ENCODE measurements at regions not wholly inside any gene's neighbourhood (a gene's known extent, or its start where the extent isn't known, plus 50 kb on each side); places are given as distances from the start of the nearest gene placed in this dataset.

DNA sequence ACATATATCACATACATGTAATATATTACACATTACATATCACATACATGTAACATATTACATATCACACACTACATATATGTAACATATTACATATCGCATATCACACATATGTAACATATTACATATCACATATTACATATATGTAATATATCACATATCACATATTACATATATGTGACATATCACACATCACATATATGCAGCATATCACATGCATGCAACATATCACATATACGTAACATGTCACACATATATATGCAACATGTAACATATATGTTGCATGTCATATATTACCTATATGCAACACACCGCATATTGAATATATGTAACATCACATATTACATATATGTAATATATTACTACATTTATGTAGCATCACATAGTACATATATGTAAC, 211.2 kb downstream of the ARL6IP6 start:
- no peak for DNase-seq
- Histone ChIP-seq H3K36me3 (no peaks in the 10 kb centered on the region), H3K4me3 (no peak overlapping the region), H3K4me1 (no peaks in the 10 kb centered on the region), H3K27me3 (replicated peaks in 1 of 7) (peaks cover 0 to 2% (median 0%) of the 10 kb centered on the region in 7 donors), H3K27ac (no peak overlapping the region), H3K9me3 (no peaks in the 10 kb centered on the region)
- TF ChIP-seq POLR2A (IDR thresholded peaks at IDR 0.05) (no peak), POLR2AphosphoS5 (IDR thresholded peaks at IDR 0.05) (no peak)
- TF ChIP-seq, protein P1, sequence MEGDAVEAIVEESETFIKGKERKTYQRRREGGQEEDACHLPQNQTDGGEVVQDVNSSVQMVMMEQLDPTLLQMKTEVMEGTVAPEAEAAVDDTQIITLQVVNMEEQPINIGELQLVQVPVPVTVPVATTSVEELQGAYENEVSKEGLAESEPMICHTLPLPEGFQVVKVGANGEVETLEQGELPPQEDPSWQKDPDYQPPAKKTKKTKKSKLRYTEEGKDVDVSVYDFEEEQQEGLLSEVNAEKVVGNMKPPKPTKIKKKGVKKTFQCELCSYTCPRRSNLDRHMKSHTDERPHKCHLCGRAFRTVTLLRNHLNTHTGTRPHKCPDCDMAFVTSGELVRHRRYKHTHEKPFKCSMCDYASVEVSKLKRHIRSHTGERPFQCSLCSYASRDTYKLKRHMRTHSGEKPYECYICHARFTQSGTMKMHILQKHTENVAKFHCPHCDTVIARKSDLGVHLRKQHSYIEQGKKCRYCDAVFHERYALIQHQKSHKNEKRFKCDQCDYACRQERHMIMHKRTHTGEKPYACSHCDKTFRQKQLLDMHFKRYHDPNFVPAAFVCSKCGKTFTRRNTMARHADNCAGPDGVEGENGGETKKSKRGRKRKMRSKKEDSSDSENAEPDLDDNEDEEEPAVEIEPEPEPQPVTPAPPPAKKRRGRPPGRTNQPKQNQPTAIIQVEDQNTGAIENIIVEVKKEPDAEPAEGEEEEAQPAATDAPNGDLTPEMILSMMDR (IDR thresholded peaks at IDR 0.05 in 8 of 11, conservative IDR thresholded peaks at IDR 0.05 in 3 of 11): no peak
- WGBS, 5 donors: 77 to 97% (median 95%) methylated on average over 3 of the region's 3 CpGs
- intact Hi-C loops (cut with DNase I; ENCODE audit: low total_unique reads): no loop called here

DNA sequence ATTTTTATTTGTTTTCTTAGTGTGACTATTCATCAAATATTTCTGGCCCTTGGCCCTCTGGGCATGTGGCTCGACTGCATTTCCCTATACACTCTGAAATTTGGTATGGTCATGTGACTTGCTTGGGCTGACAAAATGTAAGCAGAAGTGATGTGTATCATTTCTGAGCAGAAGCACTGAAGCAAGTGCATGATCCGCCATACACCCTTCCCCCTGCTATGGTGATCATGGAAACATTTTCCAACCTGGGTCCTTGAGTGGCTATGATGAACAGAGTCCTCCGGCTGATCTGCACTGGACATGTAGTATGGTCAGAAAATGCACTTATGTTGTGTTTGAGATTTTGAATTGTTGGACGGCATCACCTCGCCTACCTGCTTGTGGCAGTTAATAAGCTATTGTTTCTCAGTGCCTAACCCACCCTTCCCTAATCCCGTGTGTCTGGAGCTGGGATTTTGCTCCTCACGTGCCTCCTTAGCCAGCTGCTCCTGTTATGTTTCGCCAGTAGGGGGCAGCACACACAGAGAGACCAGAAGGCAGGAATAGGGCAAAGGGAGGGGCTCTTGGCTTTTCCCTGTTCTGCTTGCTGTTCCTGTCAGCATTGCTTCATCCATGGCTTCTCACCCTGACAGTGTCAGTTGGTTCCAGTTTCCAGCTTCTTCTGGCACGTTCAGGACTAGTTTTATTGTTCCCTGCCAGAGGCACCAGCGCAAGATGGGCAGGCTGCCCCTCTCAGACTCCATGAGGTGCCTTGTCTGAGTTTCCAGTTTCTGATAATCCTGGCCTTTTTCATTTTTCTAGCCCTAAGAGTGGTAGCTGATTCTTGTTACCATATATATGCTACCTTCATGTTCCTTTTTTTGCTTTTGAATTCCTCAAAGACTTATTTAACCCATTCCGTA, 207.4 kb downstream of the ARL6IP6 start:
- Histone ChIP-seq H3K27ac (no peak overlapping the region), H3K9me3 (no peaks in the 10 kb centered on the region), H3K27me3 (replicated peaks in 1 of 7) (peaks cover 0 to 3% (median 0%) of the 10 kb centered on the region in 7 donors), H3K4me1 (no peaks in the 10 kb centered on the region), H3K36me3 (no peaks in the 10 kb centered on the region), H3K4me3 (no peak overlapping the region)
- DNase-seq: peak; percentile 73
- TF ChIP-seq POLR2AphosphoS5 (IDR thresholded peaks at IDR 0.05): no peak
- TF ChIP-seq, protein P1 (IDR thresholded peaks at IDR 0.05 in 8 of 11, conservative IDR thresholded peaks at IDR 0.05 in 3 of 11): peak in 8 of 11 experiments; percentile 39 to 70 (median 61)
- intact Hi-C loops (cut with DNase I; ENCODE audit: low total_unique reads): no loop called here
- WGBS, 5 donors: 29 to 43% (median 34%) methylated on average over 11 of the region's 11 CpGs

DNA sequence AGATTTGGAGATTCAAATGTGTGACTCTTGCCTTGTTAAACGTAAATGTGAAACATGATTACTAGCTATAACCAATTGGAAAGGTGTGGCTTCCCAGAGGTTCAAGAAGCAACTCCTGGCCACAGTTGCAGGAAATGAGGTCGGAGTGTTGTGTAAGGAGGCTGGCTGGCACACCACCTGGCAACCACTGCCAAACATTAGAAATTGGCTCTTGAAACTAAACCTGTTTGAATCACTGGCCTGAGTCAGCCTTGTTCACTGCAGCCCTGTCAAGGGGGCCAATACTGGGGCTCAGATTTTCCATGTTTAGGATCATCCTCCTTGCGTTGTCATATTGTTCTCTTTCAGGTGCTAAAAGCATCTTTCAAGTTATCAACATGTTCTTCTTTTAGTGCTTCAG, 206.3 kb downstream of the ARL6IP6 start:
- Histone ChIP-seq H3K4me1 (no peaks in the 10 kb centered on the region), H3K4me3 (no peak overlapping the region), H3K36me3 (no peaks in the 10 kb centered on the region), H3K9me3 (no peaks in the 10 kb centered on the region), H3K27ac (no peak overlapping the region), H3K27me3 (replicated peaks in 1 of 7) (peaks cover 0 to 3% (median 0%) of the 10 kb centered on the region in 7 donors)
- intact Hi-C loops (cut with DNase I; ENCODE audit: low total_unique reads): no loop called here
- TF ChIP-seq POLR2A (IDR thresholded peaks at IDR 0.05): no peak
- 54 to 84% (median 64%) methylated on average over 3 of the region's 3 CpGs for WGBS, 5 donors
- no peak for DNase-seq

DNA sequence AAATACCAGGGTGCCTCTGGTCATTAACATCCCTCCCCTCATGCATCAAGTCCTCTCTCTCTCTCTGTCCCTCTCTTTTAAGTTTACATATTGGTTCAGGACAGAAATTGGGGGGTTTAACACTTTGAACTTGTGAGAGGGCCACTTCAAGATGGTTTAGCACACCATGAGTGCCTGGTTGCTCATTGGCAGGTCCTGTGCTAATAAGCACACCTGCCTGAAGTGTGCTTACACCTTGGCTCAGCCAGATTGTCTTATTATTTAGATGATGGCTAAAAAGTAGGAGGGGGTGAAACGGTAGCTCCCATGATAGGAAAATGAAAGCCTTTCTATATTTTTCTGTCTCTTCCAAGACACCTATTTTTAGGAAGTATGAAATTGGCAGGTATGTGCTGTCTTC, 205.8 kb downstream of the ARL6IP6 start:
- Histone ChIP-seq H3K27me3 (replicated peaks in 1 of 7) (peaks cover 0 to 3% (median 0%) of the 10 kb centered on the region in 7 donors), H3K9me3 (no peaks in the 10 kb centered on the region), H3K4me3 (no peak overlapping the region), H3K4me1 (no peaks in the 10 kb centered on the region), H3K36me3 (no peaks in the 10 kb centered on the region), H3K27ac (no peak overlapping the region)
- no peak for TF ChIP-seq POLR2AphosphoS5 (IDR thresholded peaks at IDR 0.05)
- no peak for TF ChIP-seq POLR2A (IDR thresholded peaks at IDR 0.05)
- TF ChIP-seq, protein P1 (IDR thresholded peaks at IDR 0.05 in 8 of 11, conservative IDR thresholded peaks at IDR 0.05 in 3 of 11): no peak
- 80 to 97% (median 91%) methylated on average over 1 of the region's 1 CpG for WGBS, 5 donors
- DNase-seq: no peak
- intact Hi-C loops (cut with DNase I; ENCODE audit: low total_unique reads): no loop called here

Data from spleen (tissue), 11 donors.